H1 (cell line): ENCODE measurements at regions not wholly inside any gene's neighbourhood (a gene's known extent, or its start where the extent isn't known, plus 50 kb on each side); places are given as distances from the start of the nearest gene placed in this dataset.

Experiments used
- CTCF ChIA-PET: fragments of 300-600 bp; sonication (Branson Sonifier 250); formaldehyde crosslinking; loops from one replicate; lab custom pipeline; 2021; ENCODE audit not compliant: partially characterized antibody; lab: Charles Lee
- POLR2A ChIA-PET: fragments of 300-600 bp; sonication (Branson Sonifier 250); formaldehyde crosslinking; loops from one replicate; lab custom pipeline; 2021; ENCODE audit warnings: inconsistent platforms; ENCODE audit not compliant: partially characterized antibody; lab: Charles Lee
- DNase-seq, 2 experiments: peaks; one replicate each; pipeline versions ENCODE4 v3.0.0 to v3.0.0-alpha.2; 2010 to 2022; ENCODE audit warnings: low spot score in 2 of 2, low read depth in 1 of 2, mixed read lengths in 1 of 2
- FAIRE-seq: peaks from 2 replicates; lab custom pipeline; 2011; peaks lifted over from hg19 to GRCh38; lab: Jason Lieb, UNC
- H2AFZ ChIP-seq: 2 replicates; pipeline ENCODE4 v1.8.1; 2012; ENCODE audit warnings: low read length, inconsistent platforms
- H2AK5ac ChIP-seq: 2 replicates; pipeline ENCODE4 v1.6.1; 2013; ENCODE audit warnings: low read depth, low read length
- H2BK120ac ChIP-seq: replicated peaks from 2 replicates; pipeline ENCODE3; 2013; ENCODE audit warnings: low read depth, low read length, inconsistent platforms
- H2BK12ac ChIP-seq: 2 replicates; pipeline ENCODE4 v1.6.1; 2013; ENCODE audit warnings: low read depth, low read length
- H2BK15ac ChIP-seq: 2 replicates; pipeline ENCODE4 v1.6.1; 2013; ENCODE audit warnings: low read length
- H2BK20ac ChIP-seq: 2 replicates; pipeline ENCODE4 v1.6.1; 2013; ENCODE audit warnings: low read length
- H2BK5ac ChIP-seq: 2 replicates; pipeline ENCODE4 v1.6.1; 2013; ENCODE audit warnings: low read depth, low read length
- H3K14ac ChIP-seq: 2 replicates; pipeline ENCODE4 v1.6.1; 2013; ENCODE audit warnings: inconsistent platforms; ENCODE audit not compliant: insufficient read length
- H3K18ac ChIP-seq: 2 replicates; pipeline ENCODE4 v1.6.1; 2013; ENCODE audit warnings: low read length; ENCODE audit errors: extremely low read depth
- H3K23ac ChIP-seq: 2 replicates; pipeline ENCODE4 v1.6.1; 2013; ENCODE audit warnings: inconsistent platforms; ENCODE audit not compliant: insufficient read length
- H3K23me2 ChIP-seq: 2 replicates; pipeline ENCODE4 v1.6.1; 2013; ENCODE audit warnings: low read depth, low read length
- H3K27ac ChIP-seq: 2 replicates; pipeline ENCODE4 v1.6.1; 2011; ENCODE audit warnings: low read depth, low read length, inconsistent platforms
- H3K27me3 ChIP-seq, 4 experiments: replicated peaks in 1 of 4; 1 replicate in 1 of 4; 2 replicates in 3 of 4; pipeline versions ENCODE4 v1.6.1 to v1.8.1; 2011 to 2013; ENCODE audit warnings: low read length in 3 of 4, mild to moderate bottlenecking in 3 of 4, inconsistent platforms in 2 of 4, mixed read lengths in 2 of 4, moderate library complexity in 1 of 4; ENCODE audit not compliant: control insufficient read depth in 3 of 4, insufficient read depth in 3 of 4; ENCODE audit errors: extremely low read depth in 1 of 4
- H3K36me3 ChIP-seq, 4 experiments: 2 replicates each; pipeline versions ENCODE4 v1.6.1 to v1.8.1; 2011 to 2013; ENCODE audit warnings: mild to moderate bottlenecking in 4 of 4, low read length in 3 of 4, moderate library complexity in 2 of 4, control low read depth in 1 of 4, inconsistent platforms in 1 of 4; ENCODE audit not compliant: insufficient read depth in 4 of 4, control insufficient read depth in 2 of 4
- H3K4ac ChIP-seq: replicated peaks from 2 replicates; pipeline ENCODE3; 2013; ENCODE audit warnings: low read length, low read depth, mixed read lengths, inconsistent platforms; ENCODE audit not compliant: insufficient read length
- H3K4me1 ChIP-seq, 4 experiments: replicated peaks in 1 of 4; 1 replicate in 1 of 4; 2 replicates in 3 of 4; pipeline versions ENCODE4 v1.6.1 to v1.8.1; 2011 to 2013; ENCODE audit warnings: low read length in 3 of 4, inconsistent platforms in 2 of 4, mixed read lengths in 1 of 4; ENCODE audit not compliant: insufficient read depth in 4 of 4, control insufficient read depth in 3 of 4
- H3K4me2 ChIP-seq, 2 experiments: 2 replicates each; pipeline versions ENCODE4 v1.6.1 to v1.8.1; 2011 to 2013; ENCODE audit warnings: low read depth in 2 of 2, low read length in 2 of 2, control low read depth in 1 of 2, inconsistent platforms in 1 of 2, mild to moderate bottlenecking in 1 of 2; ENCODE audit not compliant: insufficient read depth in 1 of 2
- H3K4me3 ChIP-seq, 4 experiments: fragments of 200-600, 300-600 bp in 1 of 4; sonication (generic), shearing (Covaris generic), sonication (Bioruptor Twin) in 1 of 4; 2 replicates each; pipeline versions ENCODE4 v1.5.1 to v1.8.1; 2011 to 2016; ENCODE audit warnings: low read length in 4 of 4, low read depth in 3 of 4, control low read depth in 2 of 4, inconsistent platforms in 2 of 4, mild to moderate bottlenecking in 2 of 4, mixed read lengths in 1 of 4, moderate library complexity in 1 of 4; ENCODE audit not compliant: insufficient read depth in 2 of 4; ENCODE audit errors: extremely low read depth in 1 of 4
- H3K56ac ChIP-seq: replicated peaks from 2 replicates; pipeline ENCODE3; 2013; ENCODE audit warnings: low read depth, mild to moderate bottlenecking, mixed read lengths, low read length, inconsistent platforms; ENCODE audit not compliant: insufficient read length
- H3K79me1 ChIP-seq: 2 replicates; pipeline ENCODE4 v1.6.1; 2013; ENCODE audit warnings: low read depth, low read length, control low read depth
- H3K79me2 ChIP-seq, 2 experiments: 2 replicates each; pipeline versions ENCODE4 v1.6.1 to v1.8.1; 2012 to 2013; ENCODE audit warnings: low read length in 2 of 2, mild to moderate bottlenecking in 2 of 2, inconsistent platforms in 1 of 2; ENCODE audit not compliant: insufficient read depth in 2 of 2, control insufficient read depth in 1 of 2
- H3K9ac ChIP-seq, 4 experiments: replicated peaks in 1 of 4; 1 replicate in 1 of 4; 2 replicates in 3 of 4; pipeline versions ENCODE4 v1.6.1 to v1.8.1; 2011 to 2013; ENCODE audit warnings: low read depth in 3 of 4, low read length in 3 of 4, control low read depth in 2 of 4, mild to moderate bottlenecking in 2 of 4, moderate library complexity in 2 of 4, inconsistent platforms in 1 of 4; ENCODE audit errors: extremely low read depth in 1 of 4
- H3K9me3 ChIP-seq, 2 experiments: 2 replicates each; pipeline versions ENCODE4 v1.6.1 to v1.8.1; 2012 to 2013; ENCODE audit warnings: mild to moderate bottlenecking in 2 of 2, moderate library complexity in 2 of 2, control low read depth in 1 of 2, inconsistent platforms in 1 of 2, low read depth in 1 of 2, low read length in 1 of 2, mixed read lengths in 1 of 2; ENCODE audit not compliant: insufficient read depth in 2 of 2
- H4K20me1 ChIP-seq, 2 experiments: replicated peaks in 1 of 2; 2 replicates each; pipeline versions ENCODE3 to v1.8.1; 2011 to 2013; ENCODE audit warnings: inconsistent platforms in 2 of 2, low read length in 2 of 2, mild to moderate bottlenecking in 1 of 2; ENCODE audit not compliant: insufficient read depth in 2 of 2, control insufficient read depth in 1 of 2
- H4K5ac ChIP-seq: 2 replicates; pipeline ENCODE4 v1.6.1; 2013; ENCODE audit warnings: low read length, low read depth, mixed read lengths, inconsistent platforms; ENCODE audit not compliant: insufficient read length
- H4K8ac ChIP-seq: 2 replicates; pipeline ENCODE4 v1.8.0; 2013; ENCODE audit warnings: mild to moderate bottlenecking, moderate library complexity, low read length, inconsistent platforms; ENCODE audit not compliant: insufficient read depth; ENCODE audit errors: extremely low read depth
- H4K91ac ChIP-seq: replicated peaks from 2 replicates; pipeline ENCODE3; 2013; ENCODE audit warnings: low read length, mixed read lengths, inconsistent platforms; ENCODE audit not compliant: insufficient read length
- CBX8 ChIP-seq: fragments of 300-800, 300-1000 bp; sonication (generic); IDR thresholded peaks from 2 replicates; pipeline ENCODE4 v1.7.1; 2016; ENCODE audit warnings: low read depth, low read length, borderline replicate concordance
- RAD21 ChIP-seq, 2 experiments: IDR thresholded peaks in 1 of 2; conservative IDR thresholded peaks in 1 of 2; 2 replicates each; pipeline ENCODE4 v1.6.1; 2011; ENCODE audit warnings: low read depth in 2 of 2, low read length in 2 of 2, improper control_type of control experiment in 1 of 2, inconsistent platforms in 1 of 2, mild to moderate bottlenecking in 1 of 2, moderate library complexity in 1 of 2
- WGBS, 2 experiments: shearing (Covaris generic) in 1 of 2; methylation state at CpG; one replicate each; pipeline versions ENCODE4 v1.1.6 to v1.1.7; 2013 to 2015; ENCODE audit warnings: low lambda C conversion rate in 2 of 2, mixed read lengths in 2 of 2, inconsistent platforms in 1 of 2, low coverage in 1 of 2, missing lambda C conversion rate in 1 of 2; ENCODE audit not compliant: insufficient replicate concordance in 2 of 2, insufficient coverage in 1 of 2, insufficient read length in 1 of 2; ENCODE audit errors: extremely low coverage in 1 of 2, missing lambda C conversion rate in 1 of 2; 5-methylcytosine and 5-hydroxymethylcytosine counted together
- TF ChIP-seq, protein P1 (sequence below), 3 experiments: IDR thresholded peaks; 1 replicate in 2 of 3; 2 replicates in 1 of 3; pipeline versions ENCODE4 v1.5.1 to v1.6.1; 2011; ENCODE audit warnings: low read length in 3 of 3, mild to moderate bottlenecking in 3 of 3, inconsistent platforms in 2 of 3, low read depth in 1 of 3, moderate library complexity in 1 of 3; ENCODE audit not compliant: insufficient read depth in 1 of 3; ENCODE audit errors: control extremely low read depth in 1 of 3
- TF ChIP-seq, protein P2 (sequence below): IDR thresholded peaks from 2 replicates; pipeline ENCODE4 v1.6.1; 2012; ENCODE audit warnings: low read length, inconsistent platforms

DNA sequence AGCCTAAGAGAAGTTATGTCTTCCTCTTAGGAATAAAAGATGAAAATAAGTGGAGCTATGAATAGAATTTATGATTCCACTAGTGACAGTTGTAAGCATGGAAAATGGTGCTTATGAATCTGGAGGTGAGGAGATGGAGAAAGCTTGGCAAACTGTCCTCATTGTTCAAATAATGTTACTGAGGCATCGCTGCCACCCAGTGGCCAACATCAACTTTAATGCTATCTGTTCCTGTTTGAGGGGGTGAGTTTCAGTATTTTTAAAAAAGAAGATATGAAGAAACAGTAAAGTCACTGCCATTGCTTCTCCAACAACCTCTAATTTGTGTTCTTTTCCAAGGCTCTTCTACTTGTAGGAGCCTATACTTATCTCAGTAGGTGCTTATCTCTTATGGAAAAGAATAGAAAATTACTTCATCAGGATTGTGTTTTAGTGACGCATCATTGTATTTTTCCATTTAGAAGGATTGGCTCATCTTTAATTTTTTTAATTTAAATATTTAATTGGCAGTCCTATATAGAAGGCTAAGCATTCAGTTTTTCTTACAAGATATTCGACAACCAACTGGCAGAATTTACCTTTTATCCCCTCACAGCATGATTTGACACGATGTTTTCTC, 260.4 kb upstream of the P2RY1 start:
- Histone ChIP-seq H4K8ac (no peak overlapping the region), H3K79me2 (no peaks in the 10 kb centered on the region), H3K4me1 (no peaks in the 10 kb centered on the region), H2AK5ac (no peak overlapping the region), H3K9me3 (no peaks in the 10 kb centered on the region), H4K5ac (no peak overlapping the region), H2BK120ac (no peak overlapping the region), H3K79me1 (no peaks in the 10 kb centered on the region), H3K4ac (no peak overlapping the region), H3K27me3 (no peaks in the 10 kb centered on the region), H3K4me2 (no peak overlapping the region), H3K23me2 (no peaks in the 10 kb centered on the region; the same call in 1 of the 2 replicates), H3K56ac (no peak overlapping the region), H3K36me3 (no peaks in the 10 kb centered on the region), H3K14ac (no peak overlapping the region), H3K18ac (no peak overlapping the region), H3K4me3 (no peak overlapping the region), H4K91ac (no peak overlapping the region), H3K9ac (no peak overlapping the region), H2BK5ac (no peak overlapping the region), H2BK20ac (no peak overlapping the region), H2AFZ (no peak overlapping the region), H3K27ac (no peak overlapping the region), H4K20me1 (no peaks in the 10 kb centered on the region), H2BK15ac (no peak overlapping the region), H3K23ac (no peak overlapping the region), H2BK12ac (no peak overlapping the region)
- TF ChIP-seq, protein P1, sequence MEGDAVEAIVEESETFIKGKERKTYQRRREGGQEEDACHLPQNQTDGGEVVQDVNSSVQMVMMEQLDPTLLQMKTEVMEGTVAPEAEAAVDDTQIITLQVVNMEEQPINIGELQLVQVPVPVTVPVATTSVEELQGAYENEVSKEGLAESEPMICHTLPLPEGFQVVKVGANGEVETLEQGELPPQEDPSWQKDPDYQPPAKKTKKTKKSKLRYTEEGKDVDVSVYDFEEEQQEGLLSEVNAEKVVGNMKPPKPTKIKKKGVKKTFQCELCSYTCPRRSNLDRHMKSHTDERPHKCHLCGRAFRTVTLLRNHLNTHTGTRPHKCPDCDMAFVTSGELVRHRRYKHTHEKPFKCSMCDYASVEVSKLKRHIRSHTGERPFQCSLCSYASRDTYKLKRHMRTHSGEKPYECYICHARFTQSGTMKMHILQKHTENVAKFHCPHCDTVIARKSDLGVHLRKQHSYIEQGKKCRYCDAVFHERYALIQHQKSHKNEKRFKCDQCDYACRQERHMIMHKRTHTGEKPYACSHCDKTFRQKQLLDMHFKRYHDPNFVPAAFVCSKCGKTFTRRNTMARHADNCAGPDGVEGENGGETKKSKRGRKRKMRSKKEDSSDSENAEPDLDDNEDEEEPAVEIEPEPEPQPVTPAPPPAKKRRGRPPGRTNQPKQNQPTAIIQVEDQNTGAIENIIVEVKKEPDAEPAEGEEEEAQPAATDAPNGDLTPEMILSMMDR (IDR thresholded peaks at IDR 0.05; ENCODE audit: control extremely low read depth in 1 of 3, insufficient read depth in 1 of 3, low read depth in 1 of 3, low read length in 3 of 3): peak in 2 of 3 experiments; percentile 56 to 59; a peak in 3 of 4 replicates
- TF ChIP-seq, protein P2, sequence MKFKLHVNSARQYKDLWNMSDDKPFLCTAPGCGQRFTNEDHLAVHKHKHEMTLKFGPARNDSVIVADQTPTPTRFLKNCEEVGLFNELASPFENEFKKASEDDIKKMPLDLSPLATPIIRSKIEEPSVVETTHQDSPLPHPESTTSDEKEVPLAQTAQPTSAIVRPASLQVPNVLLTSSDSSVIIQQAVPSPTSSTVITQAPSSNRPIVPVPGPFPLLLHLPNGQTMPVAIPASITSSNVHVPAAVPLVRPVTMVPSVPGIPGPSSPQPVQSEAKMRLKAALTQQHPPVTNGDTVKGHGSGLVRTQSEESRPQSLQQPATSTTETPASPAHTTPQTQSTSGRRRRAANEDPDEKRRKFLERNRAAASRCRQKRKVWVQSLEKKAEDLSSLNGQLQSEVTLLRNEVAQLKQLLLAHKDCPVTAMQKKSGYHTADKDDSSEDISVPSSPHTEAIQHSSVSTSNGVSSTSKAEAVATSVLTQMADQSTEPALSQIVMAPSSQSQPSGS: no peak
- TF ChIP-seq CBX8: no peak
- TF ChIP-seq RAD21 (IDR thresholded peaks at IDR 0.05 in 1 of 2, conservative IDR thresholded peaks at IDR 0.05 in 1 of 2; ENCODE audit: low read depth in 2 of 2, low read length in 2 of 2): peak; percentile 79 to 80
- DNase-seq: no peak
- WGBS, 2 experiments: 65% methylated on average over 4 of the region's 4 CpGs; no CpG with 5 or more reads in 1 of the 2 experiments
- CTCF ChIA-PET: interaction anchor here (0.6 to 3.9 kb wide), 28 partner anchors 10 to 423 kb away, joined by 3 to 31 read pairs (median 4); no protein-coding TSS in a partner anchor
- peak; percentile 70 for FAIRE-seq
- POLR2A ChIA-PET: no interaction called here
